Hepatocyte (in vitro differentiated cells): ENCODE measurements at regions not wholly inside any gene's neighbourhood (a gene's known extent, or its start where the extent isn't known, plus 50 kb on each side); places are given as distances from the start of the nearest gene placed in this dataset.
"Not testable (repeated sequence)": the region's sequence is repeated elsewhere in the genome, so short reads cannot be mapped to it uniquely, and the experiment has no call there.

Experiments
- CTCF ChIP-seq: fragments of 200-600 bp; sonication (generic); IDR thresholded peaks from 2 replicates; pipeline ENCODE4 v1.5.1; 2016; ENCODE audit warnings: antibody characterized with exemption, mild to moderate bottlenecking; ENCODE audit not compliant: poor library complexity
- EZH2 ChIP-seq: fragments of 200-600 bp; sonication (generic); IDR thresholded peaks from 2 replicates; pipeline ENCODE4 v1.6.1; 2016; ENCODE audit warnings: antibody characterized with exemption, mild to moderate bottlenecking, borderline replicate concordance
- EZH2phosphoT487 ChIP-seq: fragments of 200-600 bp; sonication (generic); IDR thresholded peaks from one replicate; pipeline ENCODE4 v1.6.1; 2018; ENCODE audit warnings: antibody characterized with exemption, mild to moderate bottlenecking, low read depth, moderate library complexity; ENCODE audit not compliant: unreplicated experiment, severe bottlenecking

DNA sequence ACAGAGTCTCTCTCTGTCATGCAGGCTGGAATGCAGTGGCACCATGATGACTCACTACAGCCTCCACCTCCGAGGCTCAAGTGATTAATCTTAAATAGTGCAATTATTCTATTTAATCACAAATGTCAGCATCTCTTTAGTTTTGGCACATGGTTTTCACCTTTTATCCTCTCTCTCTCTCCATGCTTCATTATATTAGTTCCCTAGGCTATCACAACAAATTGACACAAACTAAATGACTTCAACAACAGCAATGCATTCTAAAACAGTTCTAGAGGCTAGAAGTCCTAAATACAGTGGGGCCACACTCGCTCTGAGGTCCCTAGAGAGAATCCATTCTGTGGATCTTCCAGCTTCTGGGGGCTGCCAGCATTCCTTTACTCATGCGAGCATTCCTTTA, 178.2 kb upstream of the ZNG1F start:
- not testable (repeated sequence) for TF ChIP-seq CTCF, EZH2phosphoT487, EZH2
